GM12878 (cell line): ENCODE measurements at regions not wholly inside any gene's neighbourhood (a gene's known extent, or its start where the extent isn't known, plus 50 kb on each side); places are given as distances from the start of the nearest gene placed in this dataset.

ENCODE experiments used
- ATAC-seq: fragments of 200-7000 bp; cut with Tn5 transposase; 3 replicates; pipeline ENCODE4 v1.9.1; 2020; ENCODE audit warnings: mild to moderate bottlenecking, moderate library complexity
- BruUV-seq: library from RNA; stranded (reverse); fragments of 400-500 nt; replicated peaks from 2 replicates; lab custom pipeline; 2021; lab: Mats Ljungman, UMichigan
- CTCF ChIA-PET: fragments of 300-600 bp; sonication (Branson Sonifier 250); formaldehyde crosslinking; extraction: SDS; loops from one replicate; lab custom pipeline; 2021; ENCODE audit warnings: inconsistent platforms; lab: Yijun Ruan, JAX
- POLR2A ChIA-PET: fragments of 350-600 bp; formaldehyde crosslinking; extraction: SDS; loops from one replicate; lab custom pipeline; 2021; ENCODE audit warnings: inconsistent platforms; lab: Charles Lee
- RAD21 ChIA-PET: fragments of 300-600 bp; sonication (Branson Sonifier 250); formaldehyde crosslinking; loops from one replicate; lab custom pipeline; 2023; ENCODE audit warnings: antibody characterized with exemption; ENCODE audit not compliant: unreplicated experiment; lab: Charles Lee
- SMC1A ChIA-PET: fragments of 300-600 bp; sonication (Branson Sonifier 250); formaldehyde crosslinking; loops from one replicate; lab custom pipeline; 2023; ENCODE audit not compliant: unreplicated experiment, uncharacterized antibody; lab: Charles Lee
- DNase-seq: peaks from one replicate; pipeline ENCODE4 v3.0.0-alpha.2; 2011; ENCODE audit warnings: low read depth, low spot score
- FAIRE-seq: peaks from 3 replicates; lab custom pipeline; 2011; peaks lifted over from hg19 to GRCh38; lab: Jason Lieb, UNC
- H2AFZ ChIP-seq: 2 replicates; pipeline ENCODE4 v1.6.0; 2011; ENCODE audit warnings: low read depth, low read length, control low read depth; ENCODE audit not compliant: control insufficient read depth
- H3K27ac ChIP-seq: 2 replicates; pipeline ENCODE4 v1.5.1; 2011; ENCODE audit warnings: control low read depth; ENCODE audit not compliant: control insufficient read depth, insufficient read depth
- H3K27me3 ChIP-seq, 2 experiments: replicated peaks in 1 of 2; 2 replicates each; pipeline versions ENCODE4 v1.6.0 to v1.6.1; 2011; ENCODE audit warnings: low read length in 1 of 2; ENCODE audit not compliant: control insufficient read depth in 2 of 2, insufficient read depth in 2 of 2
- H3K36me3 ChIP-seq, 2 experiments: 2 replicates each; pipeline ENCODE4 v1.5.1; 2011; ENCODE audit warnings: low read length in 1 of 2; ENCODE audit not compliant: control insufficient read depth in 2 of 2, insufficient read depth in 2 of 2
- H3K4me1 ChIP-seq: 2 replicates; pipeline ENCODE4 v1.6.1; 2011; ENCODE audit warnings: mild to moderate bottlenecking, low read length, moderate library complexity, mixed read lengths; ENCODE audit not compliant: control insufficient read depth, insufficient read depth
- H3K4me2 ChIP-seq: 2 replicates; pipeline ENCODE4 v1.6.0; 2011; ENCODE audit warnings: control low read depth; ENCODE audit not compliant: control insufficient read depth, insufficient read depth
- H3K4me3 ChIP-seq: fragments of 200-600 bp; sonication (generic); 2 replicates; pipeline ENCODE4 v1.5.1; 2016
- H3K79me2 ChIP-seq: 2 replicates; pipeline ENCODE4 v1.6.0; 2011; ENCODE audit warnings: low read length; ENCODE audit not compliant: control insufficient read depth, insufficient read depth
- H3K9ac ChIP-seq: 2 replicates; pipeline ENCODE4 v1.8.0; 2011; ENCODE audit warnings: low read length, control low read depth, mixed read lengths; ENCODE audit not compliant: control insufficient read depth, insufficient read depth
- H3K9me3 ChIP-seq: replicated peaks from 3 replicates; pipeline ENCODE4 v1.5.1; 2011; ENCODE audit warnings: mild to moderate bottlenecking, low read length; ENCODE audit not compliant: control insufficient read depth, insufficient read depth
- H4K20me1 ChIP-seq: 2 replicates; pipeline ENCODE4 v1.6.0; 2011; ENCODE audit not compliant: control insufficient read depth, insufficient read depth
- ASH2L ChIP-seq: fragments of 300-600, 200-600 bp; sonication (generic); IDR thresholded peaks from 2 replicates; pipeline ENCODE4 v1.6.1; 2017; ENCODE audit warnings: low read depth, mild to moderate bottlenecking, borderline replicate concordance
- CBFB ChIP-seq: IDR thresholded peaks from 2 replicates; pipeline ENCODE4 v1.6.1; 2016; ENCODE audit warnings: antibody characterized with exemption, low read depth
- CREM ChIP-seq: IDR thresholded peaks from 2 replicates; pipeline ENCODE4 v1.6.1; 2014; ENCODE audit warnings: antibody characterized with exemption, low read depth
- DPF2 ChIP-seq: fragments of 450-650 bp; IDR thresholded peaks from 2 replicates; pipeline ENCODE4 v1.6.1; 2017; ENCODE audit warnings: mild to moderate bottlenecking
- E2F4 ChIP-seq: IDR thresholded peaks from 2 replicates; pipeline ENCODE4 v1.6.1; 2012; ENCODE audit warnings: low read depth, low read length, improper control_type of control experiment
- ELK1 ChIP-seq: IDR thresholded peaks from 2 replicates; pipeline ENCODE4 v1.6.1; 2012; ENCODE audit warnings: low read depth, low read length, improper control_type of control experiment
- ESRRA ChIP-seq: IDR thresholded peaks from 2 replicates; pipeline ENCODE4 v1.6.1; 2012; ENCODE audit warnings: mild to moderate bottlenecking, low read length, improper control_type of control experiment
- FOXM1 ChIP-seq: IDR thresholded peaks from 2 replicates; pipeline ENCODE4 v1.6.1; 2012; ENCODE audit warnings: low read depth, mild to moderate bottlenecking, inconsistent platforms, low read length, moderate library complexity
- IRF4 ChIP-seq: IDR thresholded peaks from 2 replicates; pipeline ENCODE4 v1.6.1; 2011; ENCODE audit warnings: low read depth, low read length
- KAT2A ChIP-seq: conservative IDR thresholded peaks from 2 replicates; pipeline ENCODE4 v1.6.1; 2011; ENCODE audit warnings: low read depth, low read length; ENCODE audit not compliant: control insufficient read depth
- MTA2 ChIP-seq: fragments of 450-650 bp; IDR thresholded peaks from 2 replicates; pipeline ENCODE4 v1.6.1; 2016; ENCODE audit warnings: low read depth, mild to moderate bottlenecking, moderate library complexity
- NBN ChIP-seq: fragments of 450-650 bp; IDR thresholded peaks from 2 replicates; pipeline ENCODE4 v1.6.1; 2016
- SP1 ChIP-seq: IDR thresholded peaks from one replicate; pipeline ENCODE4 v1.6.1; 2011; ENCODE audit warnings: low read depth, low read length
- SPI1 ChIP-seq: IDR thresholded peaks from 2 replicates; pipeline ENCODE4 v1.6.1; 2011; ENCODE audit warnings: low read depth, mild to moderate bottlenecking, low read length, moderate library complexity, borderline replicate concordance; ENCODE audit not compliant: insufficient read depth
- ZNF207 ChIP-seq: fragments of 450-650 bp; IDR thresholded peaks from 2 replicates; pipeline ENCODE4 v1.6.1; 2014; ENCODE audit warnings: antibody characterized with exemption, mild to moderate bottlenecking, borderline replicate concordance
- ZNF274 ChIP-seq: IDR thresholded peaks from one replicate; pipeline ENCODE4 v1.8.0; 2011; ENCODE audit not compliant: insufficient read length, insufficient read depth
- WGBS: methylation state at CpG from one replicate; pipeline ENCODE4 v1.1.6; 2016; ENCODE audit warnings: low lambda C conversion rate; ENCODE audit not compliant: insufficient replicate concordance, insufficient coverage; ENCODE audit errors: missing lambda C conversion rate; 5-methylcytosine and 5-hydroxymethylcytosine counted together
- in situ Hi-C: fragments of 300-500 bp; cut with MboI; formaldehyde crosslinking; loops from 9 replicates; pipeline ENCODE4 v1.14.3; 2018; ENCODE audit warnings: mixed read lengths
- intact Hi-C: fragments of 100-400 bp; cut with micrococcal nuclease; formaldehyde crosslinking; loops from one replicate; pipeline ENCODE4 v1.14.2; 2022; ENCODE audit not compliant: unreplicated experiment
- TF ChIP-seq, protein P1 (sequence below): fragments of 450-650 bp; IDR thresholded peaks from 2 replicates; pipeline ENCODE4 v1.6.1; 2014; ENCODE audit warnings: mild to moderate bottlenecking
- TF ChIP-seq, protein P2 (sequence below): IDR thresholded peaks from 2 replicates; pipeline ENCODE4 v1.6.1; 2011; ENCODE audit warnings: low read depth, mild to moderate bottlenecking, low read length, moderate library complexity, borderline replicate concordance; ENCODE audit errors: extremely low read depth

DNA sequence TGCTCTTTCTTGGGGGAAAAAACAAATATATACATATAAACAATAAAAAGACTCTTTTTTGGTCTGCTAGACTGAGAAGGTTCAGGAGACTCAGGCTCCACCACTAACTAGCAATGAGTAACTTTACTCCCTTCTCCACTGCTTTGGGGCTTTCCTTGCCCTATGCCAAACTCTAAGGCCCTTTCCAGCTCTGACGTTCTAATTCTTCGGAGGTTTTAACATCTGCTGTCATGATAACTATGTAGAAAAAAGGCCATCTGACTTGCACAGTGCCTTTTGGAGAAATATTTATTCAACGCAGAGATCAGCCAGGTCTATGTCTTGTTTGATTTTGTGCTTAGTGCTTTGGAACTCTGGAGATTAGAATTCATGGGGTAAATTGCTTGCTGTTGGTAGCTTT, 156.2 kb downstream of the TMCO5A start:
- 35% methylated on average over 3 of the region's 3 CpGs for WGBS
- ChIA-PET POLR2A (no interaction called here), RAD21 (no interaction called here), CTCF (no interaction called here), SMC1A (interaction anchor here (1.1 to 1.2 kb wide), 2 partner anchors 10 to 37 kb away, joined by 3 to 4 read pairs; no protein-coding TSS in a partner anchor)
- Histone ChIP-seq H3K36me3 (no peaks in the 10 kb centered on the region), H3K9me3 (no peaks in the 10 kb centered on the region; the same call in 2 of the 3 replicates), H3K4me2 (no peak overlapping the region), H2AFZ (no peak overlapping the region), H4K20me1 (no peaks in the 10 kb centered on the region), H3K4me1 (peaks cover 8% of the 10 kb centered on the region), H3K27ac (no peak overlapping the region), H3K79me2 (no peaks in the 10 kb centered on the region), H3K9ac (no peak overlapping the region), H3K27me3 (no peaks in the 10 kb centered on the region), H3K4me3 (no peak overlapping the region)
- no peak for TF ChIP-seq ZNF207
- no peak for TF ChIP-seq KAT2A
- no peak for TF ChIP-seq SP1
- TF ChIP-seq ZNF274: no peak
- no peak for TF ChIP-seq ASH2L
- no peak for TF ChIP-seq MTA2
- TF ChIP-seq ELK1: no peak
- no peak for TF ChIP-seq NBN
- no peak for TF ChIP-seq ESRRA
- TF ChIP-seq CREM: no peak
- TF ChIP-seq, protein P1, sequence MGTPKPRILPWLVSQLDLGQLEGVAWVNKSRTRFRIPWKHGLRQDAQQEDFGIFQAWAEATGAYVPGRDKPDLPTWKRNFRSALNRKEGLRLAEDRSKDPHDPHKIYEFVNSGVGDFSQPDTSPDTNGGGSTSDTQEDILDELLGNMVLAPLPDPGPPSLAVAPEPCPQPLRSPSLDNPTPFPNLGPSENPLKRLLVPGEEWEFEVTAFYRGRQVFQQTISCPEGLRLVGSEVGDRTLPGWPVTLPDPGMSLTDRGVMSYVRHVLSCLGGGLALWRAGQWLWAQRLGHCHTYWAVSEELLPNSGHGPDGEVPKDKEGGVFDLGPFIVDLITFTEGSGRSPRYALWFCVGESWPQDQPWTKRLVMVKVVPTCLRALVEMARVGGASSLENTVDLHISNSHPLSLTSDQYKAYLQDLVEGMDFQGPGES: no peak
- TF ChIP-seq DPF2: no peak
- no peak for TF ChIP-seq SPI1
- TF ChIP-seq, protein P2, sequence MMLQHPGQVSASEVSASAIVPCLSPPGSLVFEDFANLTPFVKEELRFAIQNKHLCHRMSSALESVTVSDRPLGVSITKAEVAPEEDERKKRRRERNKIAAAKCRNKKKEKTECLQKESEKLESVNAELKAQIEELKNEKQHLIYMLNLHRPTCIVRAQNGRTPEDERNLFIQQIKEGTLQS: no peak
- TF ChIP-seq CBFB: no peak
- no peak for TF ChIP-seq FOXM1
- no peak for TF ChIP-seq E2F4
- TF ChIP-seq IRF4: no peak
- intact Hi-C loops: no loop called here
- no peak for ATAC-seq
- BruUV-seq: no TSS peak
- in situ Hi-C loops: no loop called here
- FAIRE-seq: no peak
- DNase-seq: no peak
